Endothelial cell of umbilical vein (primary cell): ENCODE measurements at regions not wholly inside any gene's neighbourhood (a gene's known extent, or its start where the extent isn't known, plus 50 kb on each side); places are given as distances from the start of the nearest gene placed in this dataset.

Experiments used
- BruUV-seq: library from RNA; stranded (reverse); fragments of 400-500 nt; replicated peaks from 2 replicates; lab custom pipeline; 2021; lab: Mats Ljungman, UMichigan
- CTCF ChIA-PET: fragments of 300-600, 350-600 bp; sonication (Branson Sonifier 250); formaldehyde crosslinking; loops from one replicate; lab custom pipeline; 2021; ENCODE audit warnings: antibody characterized with exemption, inconsistent platforms; lab: Charles Lee
- POLR2A ChIA-PET: fragments of 300-600, 350-600 bp; sonication (Branson Sonifier 250); formaldehyde crosslinking; loops from one replicate; lab custom pipeline; 2021; ENCODE audit warnings: antibody characterized with exemption, inconsistent platforms; lab: Charles Lee
- DNase-seq: peaks from one replicate; pipeline ENCODE4 v3.0.0-alpha.2; 2011; ENCODE audit warnings: low read depth, low spot score
- FAIRE-seq: peaks from 2 replicates; lab custom pipeline; 2011; peaks lifted over from hg19 to GRCh38; lab: Jason Lieb, UNC
- H2AFZ ChIP-seq: 2 replicates; pipeline ENCODE4 v1.6.0; 2012; ENCODE audit warnings: low read depth, low read length, control low read depth, inconsistent platforms
- H3K27ac ChIP-seq: 2 replicates; pipeline ENCODE4 v1.5.1; 2011; ENCODE audit warnings: low read depth, mild to moderate bottlenecking, control low read depth, low read length, moderate library complexity; ENCODE audit not compliant: insufficient read depth
- H3K27me3 ChIP-seq, 2 experiments: 2 replicates each; pipeline versions ENCODE4 v1.6.0 to v1.6.1; 2011; ENCODE audit warnings: low read length in 2 of 2, mixed read lengths in 1 of 2; ENCODE audit not compliant: control insufficient read depth in 2 of 2, insufficient read depth in 2 of 2
- H3K36me3 ChIP-seq, 2 experiments: 2 replicates in 1 of 2; 3 replicates in 1 of 2; pipeline ENCODE4 v1.5.1; 2011; ENCODE audit warnings: low read length in 2 of 2, mild to moderate bottlenecking in 1 of 2, moderate library complexity in 1 of 2; ENCODE audit not compliant: control insufficient read depth in 2 of 2, insufficient read depth in 2 of 2; ENCODE audit errors: extremely low read depth in 1 of 2
- H3K4me1 ChIP-seq: 3 replicates; pipeline ENCODE4 v1.5.1; 2011; ENCODE audit warnings: mild to moderate bottlenecking, low read length; ENCODE audit not compliant: control insufficient read depth, insufficient read depth; ENCODE audit errors: extremely low read depth
- H3K4me2 ChIP-seq: 2 replicates; pipeline ENCODE4 v1.6.1; 2011; ENCODE audit warnings: low read length, control low read depth, mixed read lengths; ENCODE audit not compliant: insufficient read depth
- H3K4me3 ChIP-seq, 3 experiments: fragments of 200-600 bp in 1 of 3; sonication (generic), shearing (Covaris generic) in 1 of 3; replicated peaks in 1 of 3; 2 replicates each; pipeline ENCODE4 v1.5.1; 2011 to 2016; ENCODE audit warnings: control low read depth in 3 of 3, low read length in 3 of 3, mild to moderate bottlenecking in 2 of 3, inconsistent platforms in 1 of 3, low read depth in 1 of 3, moderate library complexity in 1 of 3; ENCODE audit not compliant: insufficient read depth in 1 of 3
- H3K79me2 ChIP-seq: 2 replicates; pipeline ENCODE4 v1.6.0; 2012; ENCODE audit warnings: low read length, inconsistent platforms; ENCODE audit not compliant: control insufficient read depth, insufficient read depth
- H3K9ac ChIP-seq: replicated peaks from 2 replicates; pipeline ENCODE3; 2011; ENCODE audit warnings: low read length, control low read depth; ENCODE audit not compliant: insufficient read depth; ENCODE audit errors: extremely low read depth
- H3K9me1 ChIP-seq: replicated peaks from 3 replicates; pipeline ENCODE4 v1.6.0; 2011; ENCODE audit warnings: mild to moderate bottlenecking, low read length; ENCODE audit not compliant: control insufficient read depth, insufficient read depth; ENCODE audit errors: extremely low read depth
- H3K9me3 ChIP-seq: replicated peaks from 2 replicates; pipeline ENCODE4 v1.5.1; 2012; ENCODE audit warnings: low read length, inconsistent platforms; ENCODE audit not compliant: control insufficient read depth, insufficient read depth
- H4K20me1 ChIP-seq: replicated peaks from 2 replicates; pipeline ENCODE3; 2011; ENCODE audit warnings: mild to moderate bottlenecking, low read length; ENCODE audit not compliant: control insufficient read depth, insufficient read depth; ENCODE audit errors: extremely low read depth
- GATA2 ChIP-seq: IDR thresholded peaks from 2 replicates; pipeline ENCODE4 v1.7.0; 2011; ENCODE audit warnings: low read depth, mild to moderate bottlenecking, moderate library complexity, mixed read lengths, low read length; ENCODE audit not compliant: insufficient read length, insufficient read depth
- MAX ChIP-seq: IDR thresholded peaks from 2 replicates; pipeline ENCODE4 v1.6.1; 2011; ENCODE audit not compliant: insufficient read depth, insufficient read length
- MYC ChIP-seq: IDR thresholded peaks from one replicate; pipeline ENCODE4 v1.6.1; 2011; ENCODE audit warnings: mild to moderate bottlenecking, low read depth, low read length
- dilution Hi-C: fragments of 300-500 bp; cut with MboI; formaldehyde crosslinking; loops from one replicate; pipeline ENCODE4 v1.15.0; 2019; ENCODE audit warnings: low sequenced_read_pairs; ENCODE audit not compliant: extremely low pct_ligation_motif_present
- intact Hi-C: fragments of 100-400 bp; cut with micrococcal nuclease; formaldehyde crosslinking; loops from one replicate; pipeline ENCODE4 v1.10.0; 2022

GRCh38 chr9:2967766-2968165 is 123.9 kb upstream of the PUM3 start:
- Histone ChIP-seq H3K4me2 (no peak overlapping the region), H3K4me3 (no peak overlapping the region), H3K9me3 (no peaks in the 10 kb centered on the region), H4K20me1 (no peaks in the 10 kb centered on the region), H3K9me1 (no peaks in the 10 kb centered on the region), H3K4me1 (no peaks in the 10 kb centered on the region), H3K27me3 (no peaks in the 10 kb centered on the region), H3K36me3 (no peaks in the 10 kb centered on the region), H3K27ac (no peak overlapping the region), H2AFZ (no peak overlapping the region), H3K79me2 (no peaks in the 10 kb centered on the region), H3K9ac (no peak overlapping the region)
- no peak for TF ChIP-seq MYC
- intact Hi-C loops: no loop called here
- POLR2A ChIA-PET: no interaction called here
- FAIRE-seq: no peak
- no peak for DNase-seq
- BruUV-seq: no TSS peak
- CTCF ChIA-PET: no interaction called here
- dilution Hi-C loops: no loop called here

GRCh38 chr9:2966565-2967300 is 122.8 kb upstream of the PUM3 start:
- H3K9ac ChIP-seq: no peak overlapping the region
- H3K4me1 ChIP-seq: no peaks in the 10 kb centered on the region
- no peaks in the 10 kb centered on the region for H3K79me2 ChIP-seq
- H3K9me3 ChIP-seq: no peaks in the 10 kb centered on the region
- no peaks in the 10 kb centered on the region for H3K9me1 ChIP-seq
- ChIA-PET CTCF (no interaction called here), POLR2A (no interaction called here)
- intact Hi-C loops (no loop called here), dilution Hi-C loops (no loop called here)
- no peaks in the 10 kb centered on the region for H3K36me3 ChIP-seq
- H3K27me3 ChIP-seq: no peaks in the 10 kb centered on the region
- no peak overlapping the region for H3K27ac ChIP-seq
- DNase-seq (no peak), FAIRE-seq (no peak)
- no peak overlapping the region for H3K4me2 ChIP-seq
- no peaks in the 10 kb centered on the region for H4K20me1 ChIP-seq
- no peak overlapping the region for H3K4me3 ChIP-seq
- BruUV-seq: no TSS peak
- TF ChIP-seq MAX: no peak
- no peak for TF ChIP-seq GATA2
- no peak overlapping the region for H2AFZ ChIP-seq
